ENCODE measurements at regions not wholly inside any gene's neighbourhood (a gene's known extent, or its start where the extent isn't known, plus 50 kb on each side); places are given as distances from the start of the nearest gene placed in this dataset.
"Not testable (repeated sequence)": the region's sequence is repeated elsewhere in the genome, so short reads cannot be mapped to it uniquely, and the experiment has no call there.

- not testable (repeated sequence) for TF ChIP-seq POLR2AphosphoS5 (IDR thresholded peaks at IDR 0.05); TAF1 (IDR thresholded peaks at IDR 0.05; ENCODE audit: low read depth); CTCF (IDR thresholded peaks at IDR 0.05; ENCODE audit: poor library complexity, severe bottlenecking)
Measured at GRCh38 chr2:36180789-36181482, 174.6 kb upstream of the CRIM1 start.
